Middle frontal gyrus (tissue), 1 donor: ENCODE measurements at regions not wholly inside any gene's neighbourhood (a gene's known extent, or its start where the extent isn't known, plus 50 kb on each side); places are given as distances from the start of the nearest gene placed in this dataset.
"Not testable (repeated sequence)": the region's sequence is repeated elsewhere in the genome, so short reads cannot be mapped to it uniquely, and the experiment has no call there.

Source experiments
- DNase-seq: peaks from one replicate; pipeline ENCODE4 v3.0.0-alpha.2; 2015; ENCODE audit warnings: low spot score; ENCODE audit errors: extremely low spot score

- no peak for DNase-seq
Observed at GRCh38 chr12:127459687-127460086, 807.3 kb upstream of the TMEM132C start.

GRCh38 chr12:127463237-127463636 lies 803.7 kb upstream of the TMEM132C start:
- DNase-seq = no peak

GRCh38 chr12:127469331-127469730 lies 797.6 kb upstream of the TMEM132C start:
- no peak for DNase-seq

DNA sequence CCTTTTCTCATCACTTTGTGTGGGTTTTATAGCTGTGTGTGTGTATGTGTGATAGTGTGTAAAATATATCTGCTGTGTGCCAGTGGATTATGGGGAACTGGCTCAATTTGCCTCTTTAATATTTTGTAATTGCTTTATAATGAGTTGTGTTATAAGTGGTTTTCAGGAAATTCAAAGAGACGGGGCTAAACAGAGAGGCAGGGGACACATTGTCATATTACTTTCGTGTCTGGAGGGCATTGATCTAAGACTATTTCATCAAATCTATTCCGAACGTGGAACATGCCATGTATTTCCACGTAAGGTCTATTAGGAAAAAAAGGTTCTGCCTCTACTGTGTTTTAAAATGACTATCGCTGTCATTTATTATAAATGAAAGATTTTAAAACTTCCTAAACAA lies 793.2 kb upstream of the TMEM132C start:
- no peak for DNase-seq

GRCh38 chr12:127479256-127479655 lies 787.7 kb upstream of the TMEM132C start:
- no peak for DNase-seq

DNA sequence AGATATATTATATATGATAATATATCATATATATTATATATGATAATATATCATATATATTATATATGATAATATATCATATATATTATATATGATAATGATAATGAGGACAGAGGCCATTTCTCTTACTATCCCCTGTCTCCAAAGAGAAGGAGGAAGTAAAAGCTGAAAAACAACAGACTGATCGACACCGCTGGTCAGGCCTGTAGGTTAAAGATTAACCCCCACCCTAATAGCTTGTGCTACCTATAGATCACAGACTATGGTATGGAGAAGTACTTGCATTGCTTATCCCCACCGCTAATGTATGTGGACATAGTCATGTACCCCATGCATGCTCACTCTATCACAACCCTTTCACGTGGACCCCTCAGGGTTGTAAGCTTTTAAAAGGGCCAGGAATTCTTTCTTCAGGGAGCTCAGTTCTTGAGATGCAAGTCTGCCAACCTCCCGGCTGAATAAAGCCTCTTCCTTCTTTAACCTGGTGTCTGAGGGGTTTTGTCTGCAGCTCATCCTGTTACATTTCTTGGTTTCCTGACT lies 786.1 kb upstream of the TMEM132C start:
- DNase-seq = no peak

- no peak for DNase-seq
Observed at GRCh38 chr12:127482950-127483349, 784.0 kb upstream of the TMEM132C start.

- no peak for DNase-seq
Observed at GRCh38 chr12:127485528-127485927, 781.4 kb upstream of the TMEM132C start.

DNA sequence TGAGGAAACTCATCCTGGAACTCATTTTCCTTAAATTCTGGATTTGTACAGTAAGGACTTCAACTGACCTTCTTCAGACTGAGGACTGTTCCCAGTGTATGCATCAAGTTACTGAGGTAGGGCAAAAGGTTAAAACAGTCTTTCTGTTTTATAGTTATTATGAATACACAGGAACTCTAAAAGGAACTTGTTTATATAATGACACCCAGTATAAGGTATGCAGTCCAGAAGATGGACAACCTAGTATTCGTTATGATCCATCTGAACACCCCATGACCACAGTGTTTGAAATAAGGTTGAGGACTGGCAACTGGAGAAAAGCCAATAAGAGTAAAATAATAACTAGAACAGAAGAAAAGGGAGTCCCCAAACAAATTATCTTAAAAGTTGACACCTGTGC lies 779.9 kb upstream of the TMEM132C start:
- no peak for DNase-seq

GRCh38 chr12:127489061-127489460 lies 777.9 kb upstream of the TMEM132C start:
- no peak for DNase-seq

- DNase-seq = no peak
Observed at GRCh38 chr12:127494961-127495915, 771.7 kb upstream of the TMEM132C start.

- no peak for DNase-seq
Observed at GRCh38 chr12:127496255-127496654, 770.7 kb upstream of the TMEM132C start.

DNA sequence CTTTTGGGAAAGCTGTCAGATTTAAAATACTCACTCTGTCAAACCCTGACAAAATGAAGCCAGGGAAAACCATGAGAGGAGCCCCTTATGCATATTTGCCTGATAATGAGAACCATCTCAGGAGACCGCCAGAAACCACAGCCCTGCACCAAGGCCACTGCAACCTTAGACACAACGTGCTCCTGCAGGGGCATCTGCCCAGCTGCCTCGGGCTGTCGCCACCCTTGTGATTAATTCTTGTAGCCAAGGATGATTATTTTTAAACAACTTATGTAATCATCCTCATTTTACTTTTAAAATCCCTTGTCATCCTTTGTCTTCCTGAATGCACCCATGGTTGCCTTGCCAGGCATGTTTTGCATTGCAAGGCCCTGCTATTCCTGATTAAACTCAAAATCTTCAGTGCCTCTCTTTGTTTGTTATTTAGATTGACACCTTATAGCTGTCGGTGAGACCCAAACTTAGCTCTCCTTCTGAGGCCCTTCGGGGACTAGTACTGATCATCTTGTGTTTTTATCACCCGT lies 766.4 kb upstream of the TMEM132C start:
- no peak for DNase-seq

DNA sequence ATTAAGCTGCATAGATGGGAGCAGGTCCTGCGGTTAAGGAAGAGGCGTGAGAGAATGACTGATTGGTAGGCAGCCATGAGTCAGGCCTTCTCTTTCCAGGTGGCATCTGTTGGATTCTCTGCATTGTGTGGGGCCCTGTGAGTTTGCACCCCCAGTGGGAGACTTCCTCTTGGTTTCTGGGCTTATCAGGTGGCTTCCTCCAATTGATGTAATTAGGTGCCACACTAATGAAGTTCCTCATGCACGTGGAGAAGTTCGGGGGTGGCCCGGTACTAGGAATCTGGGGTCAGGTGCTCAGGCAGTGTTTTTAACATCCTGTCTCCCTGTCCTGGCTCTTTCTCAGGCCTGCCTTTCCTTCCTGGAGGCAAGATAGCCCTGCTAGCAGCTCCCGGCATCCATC lies 765.1 kb upstream of the TMEM132C start:
- DNase-seq = no peak

GRCh38 chr12:127503246-127503645 lies 763.7 kb upstream of the TMEM132C start:
- no peak for DNase-seq

- DNase-seq = not testable (repeated sequence)
Observed at GRCh38 chr12:127503996-127504395, 763.0 kb upstream of the TMEM132C start.

DNA sequence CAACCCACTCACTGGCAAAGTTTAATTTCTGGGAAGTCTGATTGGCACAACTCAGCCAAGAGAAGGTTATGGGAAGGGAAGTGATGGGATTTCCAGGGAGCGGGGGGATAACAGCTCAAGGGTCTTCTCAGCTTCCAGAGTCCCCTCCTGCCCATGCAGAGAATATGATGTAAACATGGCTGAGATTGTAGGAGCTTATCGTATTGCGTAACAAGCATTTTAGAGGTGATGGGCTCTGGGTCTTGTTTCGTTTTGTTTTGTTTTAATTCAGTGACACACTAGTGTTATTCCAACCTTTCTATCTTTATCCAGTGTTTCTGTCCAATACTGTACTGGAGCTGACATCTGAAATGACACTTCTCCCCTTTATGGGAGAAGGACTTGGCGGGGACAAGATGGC lies 762.1 kb upstream of the TMEM132C start:
- no peak for DNase-seq

GRCh38 chr12:127507341-127507740 lies 759.6 kb upstream of the TMEM132C start:
- DNase-seq = no peak

DNA sequence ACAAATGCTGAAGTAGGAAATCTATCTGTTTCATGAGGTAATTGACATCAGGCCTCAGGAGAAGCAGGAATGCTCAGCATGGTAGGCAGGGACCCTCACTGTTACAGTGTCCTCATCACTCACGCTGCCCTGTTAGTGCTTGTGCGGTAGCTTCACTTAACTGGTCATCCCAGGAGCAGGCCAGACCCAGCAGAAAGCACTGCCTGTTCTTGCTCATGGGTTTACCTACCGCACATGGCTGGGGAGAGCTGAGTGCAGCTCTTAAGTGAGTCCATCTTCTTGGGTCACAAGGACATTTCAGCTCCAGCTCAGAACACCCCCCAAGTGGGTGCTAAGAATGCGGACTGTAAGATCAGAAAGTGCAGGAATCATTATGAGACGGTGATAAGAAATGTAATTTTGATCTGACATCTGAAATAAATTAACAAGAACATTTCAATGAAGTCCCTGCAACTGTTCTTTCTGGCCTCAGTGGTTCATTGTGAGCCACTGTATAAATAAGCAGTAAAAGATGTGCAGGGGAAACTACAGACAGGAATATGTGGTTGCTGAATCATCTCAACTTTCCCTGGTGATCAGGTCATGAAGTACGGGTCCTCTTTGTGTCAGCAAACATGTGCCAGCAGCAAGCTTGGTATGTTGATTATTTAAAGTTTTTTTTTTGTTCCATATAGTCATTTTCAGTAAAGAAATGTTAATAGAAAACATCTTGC lies 757.7 kb upstream of the TMEM132C start:
- DNase-seq = no peak

- no peak for DNase-seq
Observed at GRCh38 chr12:127515941-127516340, 751.0 kb upstream of the TMEM132C start.

DNA sequence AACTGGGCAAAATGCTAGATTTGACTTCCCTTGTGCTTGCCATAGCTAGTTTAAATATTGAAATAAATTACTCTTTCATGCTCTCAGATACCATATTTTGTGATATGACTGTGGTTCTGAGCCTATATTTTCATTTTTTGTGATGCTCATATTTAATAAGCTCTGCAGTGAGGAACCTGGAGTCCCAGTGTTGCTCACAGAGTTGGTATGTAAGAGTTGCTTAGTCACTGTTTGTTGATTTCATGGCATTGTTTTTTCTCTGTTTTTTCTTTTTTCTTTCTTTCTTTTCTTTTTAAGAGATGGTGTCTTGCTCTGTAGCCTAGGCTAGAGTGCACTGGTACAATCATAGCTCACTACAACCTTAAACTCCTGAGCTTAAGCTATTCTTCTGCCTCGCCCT lies 750.5 kb upstream of the TMEM132C start:
- DNase-seq = no peak

GRCh38 chr12:127519779-127520178 lies 747.2 kb upstream of the TMEM132C start:
- no peak for DNase-seq
